ENCODE measurements at regions not wholly inside any gene's neighbourhood (a gene's known extent, or its start where the extent isn't known, plus 50 kb on each side); places are given as distances from the start of the nearest gene placed in this dataset.

- TF ChIP-seq YY1 (IDR thresholded peaks at IDR 0.05; ENCODE audit: insufficient read depth, insufficient read length) (no peak), ZNF274 (IDR thresholded peaks at IDR 0.05; ENCODE audit: low read depth, low read length) (no peak), SUZ12 (IDR thresholded peaks at IDR 0.05; ENCODE audit: extremely low read depth, insufficient read depth, insufficient read length) (no peak)
Measured at GRCh38 chr13:80263745-80264513, 77.0 kb downstream of the SPRY2 start.
